NB4 (cell line): ENCODE measurements at regions not wholly inside any gene's neighbourhood (a gene's known extent, or its start where the extent isn't known, plus 50 kb on each side); places are given as distances from the start of the nearest gene placed in this dataset.

Experiments
- DNase-seq: peaks from one replicate; pipeline ENCODE4 v3.0.0; 2010; ENCODE audit warnings: low read depth
- H3K4me3 ChIP-seq: one replicate; pipeline ENCODE4 v1.5.1; 2011; ENCODE audit warnings: mild to moderate bottlenecking, low read depth, low read length, moderate library complexity
- MYC ChIP-seq: IDR thresholded peaks from 2 replicates; pipeline ENCODE4 v1.6.1; 2011; ENCODE audit warnings: low read depth, low read length
- POLR2A ChIP-seq: IDR thresholded peaks from 2 replicates; pipeline ENCODE4 v1.6.1; 2011; ENCODE audit warnings: mild to moderate bottlenecking; ENCODE audit not compliant: insufficient read length; ENCODE audit errors: extremely low read depth
- TF ChIP-seq, protein P1 (sequence below): IDR thresholded peaks from 2 replicates; pipeline ENCODE4 v1.6.1; 2011; ENCODE audit warnings: low read depth, low read length
- TF ChIP-seq, protein P2 (sequence below): IDR thresholded peaks from one replicate; pipeline ENCODE4 v1.5.1; 2012; ENCODE audit warnings: low read depth, low read length

DNA sequence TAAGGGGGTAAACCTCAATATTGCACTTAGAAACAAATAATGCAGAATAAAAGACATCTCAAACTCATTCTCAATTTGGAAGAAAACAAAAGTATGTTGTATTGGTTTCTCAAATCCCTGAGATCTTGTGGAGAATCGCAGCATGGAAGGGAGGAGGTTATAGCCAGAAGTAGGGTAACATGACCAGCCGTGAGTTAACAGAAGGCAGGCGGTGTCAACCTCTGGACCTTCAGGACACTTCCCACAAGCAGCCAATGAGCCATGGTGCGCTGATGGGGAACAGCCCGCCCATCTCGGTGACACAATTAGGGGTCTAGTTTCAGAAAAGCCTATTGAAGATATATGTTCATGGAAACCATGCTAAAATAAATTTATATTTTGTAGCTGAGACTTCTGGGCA, 98.4 kb downstream of the ALDH8A1 start:
- DNase-seq, result no peak
- TF ChIP-seq, protein P1, sequence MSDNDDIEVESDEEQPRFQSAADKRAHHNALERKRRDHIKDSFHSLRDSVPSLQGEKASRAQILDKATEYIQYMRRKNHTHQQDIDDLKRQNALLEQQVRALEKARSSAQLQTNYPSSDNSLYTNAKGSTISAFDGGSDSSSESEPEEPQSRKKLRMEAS, result no peak
- TF ChIP-seq, protein P2, sequence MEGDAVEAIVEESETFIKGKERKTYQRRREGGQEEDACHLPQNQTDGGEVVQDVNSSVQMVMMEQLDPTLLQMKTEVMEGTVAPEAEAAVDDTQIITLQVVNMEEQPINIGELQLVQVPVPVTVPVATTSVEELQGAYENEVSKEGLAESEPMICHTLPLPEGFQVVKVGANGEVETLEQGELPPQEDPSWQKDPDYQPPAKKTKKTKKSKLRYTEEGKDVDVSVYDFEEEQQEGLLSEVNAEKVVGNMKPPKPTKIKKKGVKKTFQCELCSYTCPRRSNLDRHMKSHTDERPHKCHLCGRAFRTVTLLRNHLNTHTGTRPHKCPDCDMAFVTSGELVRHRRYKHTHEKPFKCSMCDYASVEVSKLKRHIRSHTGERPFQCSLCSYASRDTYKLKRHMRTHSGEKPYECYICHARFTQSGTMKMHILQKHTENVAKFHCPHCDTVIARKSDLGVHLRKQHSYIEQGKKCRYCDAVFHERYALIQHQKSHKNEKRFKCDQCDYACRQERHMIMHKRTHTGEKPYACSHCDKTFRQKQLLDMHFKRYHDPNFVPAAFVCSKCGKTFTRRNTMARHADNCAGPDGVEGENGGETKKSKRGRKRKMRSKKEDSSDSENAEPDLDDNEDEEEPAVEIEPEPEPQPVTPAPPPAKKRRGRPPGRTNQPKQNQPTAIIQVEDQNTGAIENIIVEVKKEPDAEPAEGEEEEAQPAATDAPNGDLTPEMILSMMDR, result no peak
- TF ChIP-seq POLR2A (no peak), MYC (no peak)

DNA sequence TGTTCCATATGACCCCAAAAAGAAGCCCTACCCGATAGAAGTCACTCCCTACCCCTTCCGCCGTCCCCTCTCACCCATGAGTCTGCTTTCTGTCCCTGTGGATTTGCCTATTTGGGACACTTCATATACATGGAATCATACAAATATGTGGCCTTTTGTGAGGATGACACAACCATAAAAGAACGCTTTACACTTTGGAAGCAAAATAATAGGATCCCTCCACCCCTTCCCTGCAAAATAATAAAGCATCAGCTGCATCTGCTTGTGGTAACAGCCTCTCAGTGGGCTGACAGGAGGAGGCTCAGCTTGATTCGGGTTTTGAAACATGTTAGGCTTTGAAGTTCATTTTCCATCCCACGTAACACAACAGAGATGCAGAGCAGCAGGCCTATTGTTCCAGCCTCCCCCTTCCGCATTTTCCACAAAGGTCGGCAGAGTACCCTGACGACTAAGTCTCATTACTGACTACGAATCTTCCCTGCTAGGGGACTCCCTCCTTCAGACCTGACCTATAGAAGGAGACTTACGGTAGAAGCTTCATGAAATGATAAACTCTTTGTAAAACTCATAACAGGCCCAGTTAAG, 99.1 kb downstream of the ALDH8A1 start:
- TF ChIP-seq, protein P1, result no peak
- TF ChIP-seq POLR2A (no peak), MYC (no peak)
- TF ChIP-seq, protein P2, result no peak
- H3K4me3 ChIP-seq, result no peak overlapping the region
- no peak for DNase-seq

More for the DNA sequence above, 98.4 kb downstream of the ALDH8A1 start:
- H3K4me3 ChIP-seq, result no peak overlapping the region

DNA sequence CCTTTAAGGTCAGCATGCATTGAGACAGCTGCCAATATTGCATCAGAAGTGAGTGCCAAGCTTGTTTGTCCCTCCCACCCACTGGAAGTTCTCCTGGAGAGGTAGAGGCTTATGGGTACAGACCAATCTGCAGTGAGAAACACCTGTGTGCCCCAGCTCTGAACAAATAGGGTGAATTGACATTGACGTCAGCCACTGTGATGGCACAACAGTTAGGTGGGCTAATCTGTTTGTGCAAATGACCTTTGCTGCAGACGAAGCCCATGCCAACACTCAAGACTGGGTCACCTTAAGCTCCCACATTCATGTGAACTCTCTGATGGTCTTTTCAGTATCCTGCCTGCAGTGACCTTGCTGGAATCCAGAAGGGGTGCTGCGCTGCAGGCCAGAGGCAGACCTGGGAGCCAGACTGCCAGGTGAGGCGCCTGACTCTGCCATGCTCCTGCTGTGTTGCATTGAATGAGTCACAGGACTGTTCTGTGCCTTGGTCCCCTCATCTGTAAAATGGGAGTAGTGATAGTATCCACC, 99.9 kb downstream of the ALDH8A1 start:
- no peak overlapping the region for H3K4me3 ChIP-seq
- TF ChIP-seq, protein P1, result no peak
- TF ChIP-seq POLR2A, result no peak
- DNase-seq, result no peak

DNA sequence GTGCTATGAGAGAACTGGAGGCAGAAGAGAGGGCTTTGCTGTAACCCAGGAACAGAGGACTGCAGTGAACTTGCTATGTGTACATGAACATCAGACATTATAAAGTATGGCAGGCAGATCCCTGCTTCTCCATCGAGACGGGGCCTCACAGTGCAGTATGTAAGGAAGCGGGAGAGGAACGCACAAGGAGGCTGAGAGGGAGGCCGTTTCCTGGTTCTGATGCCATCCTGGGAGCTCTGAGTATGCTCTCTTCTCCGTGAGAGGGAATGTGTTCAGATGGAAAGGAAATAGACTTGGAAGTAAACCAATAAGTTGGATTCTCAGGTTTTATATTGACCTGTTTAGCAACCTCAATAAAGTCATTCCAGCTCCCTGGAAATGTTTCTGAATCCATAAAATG, 101.8 kb downstream of the ALDH8A1 start:
- no peak for DNase-seq
- TF ChIP-seq, protein P2, result no peak
- no peak for TF ChIP-seq POLR2A
- TF ChIP-seq, protein P1, result no peak
- no peak for TF ChIP-seq MYC
- no peak overlapping the region for H3K4me3 ChIP-seq

DNA sequence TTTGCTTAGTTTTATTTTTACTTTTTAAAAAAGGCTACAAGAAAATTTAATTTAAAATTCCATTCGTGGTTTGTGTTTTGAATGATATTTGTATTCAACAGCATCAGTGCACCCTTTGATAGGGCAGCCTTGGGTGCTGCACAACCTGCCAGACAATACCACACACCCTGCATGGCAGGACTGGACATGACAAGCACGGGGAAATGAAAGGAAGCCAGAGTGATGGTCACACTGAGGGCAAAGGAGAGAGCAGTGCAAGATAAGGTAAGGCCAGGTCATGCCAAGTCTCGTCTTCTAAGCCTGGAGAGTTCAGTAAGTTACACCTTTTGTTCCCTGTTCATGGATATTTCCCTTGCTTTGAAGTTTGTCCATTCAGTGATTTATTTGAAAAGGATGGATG, 103.0 kb downstream of the ALDH8A1 start:
- no peak overlapping the region for H3K4me3 ChIP-seq
- TF ChIP-seq POLR2A, result no peak
- TF ChIP-seq, protein P2, result no peak
- TF ChIP-seq MYC, result no peak
- TF ChIP-seq, protein P1, result no peak
- no peak for DNase-seq

DNA sequence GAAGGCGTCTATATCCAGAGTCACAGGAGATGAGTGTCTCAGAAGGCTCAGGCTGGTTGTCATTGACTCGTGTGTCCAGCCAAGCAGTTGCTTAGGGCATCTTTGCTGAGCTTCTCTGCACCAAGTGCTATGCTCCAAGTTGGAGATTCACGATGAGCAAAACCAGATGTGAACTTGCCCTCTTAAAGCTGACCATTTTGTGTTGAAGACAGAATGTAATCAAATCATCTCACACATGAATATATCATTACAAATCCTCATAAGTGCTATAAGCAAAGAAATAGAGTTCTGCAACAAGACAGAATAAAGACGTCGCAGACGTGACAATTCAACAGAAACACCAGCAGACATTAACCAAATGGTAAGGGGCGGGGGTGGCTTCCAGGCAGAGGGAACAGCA, 103.9 kb downstream of the ALDH8A1 start:
- no peak overlapping the region for H3K4me3 ChIP-seq
- no peak for DNase-seq
- no peak for TF ChIP-seq MYC
- TF ChIP-seq POLR2A, result no peak

DNA sequence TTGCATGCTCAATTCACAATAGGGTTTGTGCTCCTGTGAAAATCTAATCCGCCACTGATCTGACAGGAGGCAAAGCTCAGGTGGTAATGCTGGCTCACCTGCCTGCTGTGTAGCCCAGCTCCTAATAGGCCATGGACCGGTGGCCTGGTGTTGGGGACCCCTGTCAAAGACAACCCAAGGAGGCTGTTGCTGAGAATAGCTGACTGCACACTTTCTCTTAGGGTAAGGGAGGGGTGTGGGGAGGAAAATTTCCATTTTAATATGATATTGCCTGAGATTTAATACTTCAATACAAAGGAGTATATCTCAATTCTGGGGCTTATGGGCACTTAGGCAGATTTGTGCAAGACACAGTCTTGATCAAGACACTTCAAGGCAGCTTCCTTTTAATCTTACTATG, 105.8 kb downstream of the ALDH8A1 start:
- no peak for TF ChIP-seq POLR2A
- TF ChIP-seq, protein P2, result no peak
- TF ChIP-seq, protein P1, result no peak
- TF ChIP-seq MYC, result no peak
- DNase-seq, result no peak
- no peak overlapping the region for H3K4me3 ChIP-seq
